ENCODE measurements at regions not wholly inside any gene's neighbourhood (a gene's known extent, or its start where the extent isn't known, plus 50 kb on each side); places are given as distances from the start of the nearest gene placed in this dataset.

DNA sequence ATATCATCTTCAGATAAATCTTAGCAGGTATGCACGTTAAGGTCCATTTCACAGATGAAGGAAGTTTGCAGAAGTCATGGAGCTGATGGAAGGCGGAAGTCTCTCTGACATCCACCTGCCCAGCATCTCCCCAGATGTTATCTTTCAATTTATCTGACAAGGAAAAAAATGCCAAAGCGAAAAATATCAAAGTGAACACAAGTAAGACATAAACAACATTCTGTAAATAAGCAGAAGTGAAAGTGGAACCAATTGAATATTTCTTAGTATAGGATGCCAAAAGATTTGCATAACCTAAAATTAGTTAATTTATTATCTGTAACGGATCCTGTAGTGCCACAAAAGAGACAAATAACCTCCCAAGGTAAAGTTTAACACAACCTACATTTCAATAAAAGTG lies 73.6 kb upstream of the NEBL start:
- H3K36me3 Mint-ChIP-seq (ENCODE audit: low read depth) = peaks cover 2% of the 10 kb centered on the region
- H3K27me3 Mint-ChIP-seq (ENCODE audit: low read depth) = no peaks in the 10 kb centered on the region
- no peak for DNase-seq (ENCODE audit: low spot score)
- TF ChIP-seq CTCF (IDR thresholded peaks at IDR 0.05) = no peak
- no peak overlapping the region for H3K4me3 Mint-ChIP-seq (ENCODE audit: unreplicated experiment)
- no peak overlapping the region for H3K27ac Mint-ChIP-seq (ENCODE audit: unreplicated experiment)
- no peaks in the 10 kb centered on the region for H3K9me3 Mint-ChIP-seq (ENCODE audit: low read depth)
- no peaks in the 10 kb centered on the region for H3K4me1 Mint-ChIP-seq (ENCODE audit: low read depth)

GRCh38 chr10:20970044-20970443 lies 72.9 kb upstream of the NEBL start:
- H3K9me3 Mint-ChIP-seq (ENCODE audit: low read depth) = peaks cover 3% of the 10 kb centered on the region
- peaks cover 2% of the 10 kb centered on the region for H3K36me3 Mint-ChIP-seq (ENCODE audit: low read depth)
- H3K27me3 Mint-ChIP-seq (ENCODE audit: low read depth) = no peaks in the 10 kb centered on the region
- DNase-seq (ENCODE audit: low spot score) = no peak
- TF ChIP-seq CTCF (IDR thresholded peaks at IDR 0.05) = no peak
- no peak overlapping the region for H3K4me3 Mint-ChIP-seq (ENCODE audit: unreplicated experiment)
- no peak overlapping the region for H3K27ac Mint-ChIP-seq (ENCODE audit: unreplicated experiment)
- H3K4me1 Mint-ChIP-seq (ENCODE audit: low read depth) = no peaks in the 10 kb centered on the region

GRCh38 chr10:20966426-20966825 lies 69.3 kb upstream of the NEBL start:
- TF ChIP-seq CTCF (IDR thresholded peaks at IDR 0.05) = no peak
- H3K27ac Mint-ChIP-seq (ENCODE audit: unreplicated experiment) = no peak overlapping the region
- peaks cover 1% of the 10 kb centered on the region for H3K27me3 Mint-ChIP-seq (ENCODE audit: low read depth)
- H3K36me3 Mint-ChIP-seq (ENCODE audit: low read depth) = peaks cover 2% of the 10 kb centered on the region
- DNase-seq (ENCODE audit: low spot score) = no peak
- H3K4me3 Mint-ChIP-seq (ENCODE audit: unreplicated experiment) = no peak overlapping the region
- peaks cover 8% of the 10 kb centered on the region for H3K9me3 Mint-ChIP-seq (ENCODE audit: low read depth)
- H3K4me1 Mint-ChIP-seq (ENCODE audit: low read depth) = peaks cover 4% of the 10 kb centered on the region

GRCh38 chr10:20963721-20964595 lies 66.8 kb upstream of the NEBL start:
- peaks cover 1% of the 10 kb centered on the region for H3K27me3 Mint-ChIP-seq (ENCODE audit: low read depth)
- no peak overlapping the region for H3K27ac Mint-ChIP-seq (ENCODE audit: unreplicated experiment)
- H3K4me3 Mint-ChIP-seq (ENCODE audit: unreplicated experiment) = no peak overlapping the region
- no peak for DNase-seq (ENCODE audit: low spot score)
- H3K9me3 Mint-ChIP-seq (ENCODE audit: low read depth) = peaks cover 8% of the 10 kb centered on the region
- H3K4me1 Mint-ChIP-seq (ENCODE audit: low read depth) = peaks cover 4% of the 10 kb centered on the region
- no peak for TF ChIP-seq CTCF (IDR thresholded peaks at IDR 0.05)
- H3K36me3 Mint-ChIP-seq (ENCODE audit: low read depth) = peaks cover 2% of the 10 kb centered on the region

DNA sequence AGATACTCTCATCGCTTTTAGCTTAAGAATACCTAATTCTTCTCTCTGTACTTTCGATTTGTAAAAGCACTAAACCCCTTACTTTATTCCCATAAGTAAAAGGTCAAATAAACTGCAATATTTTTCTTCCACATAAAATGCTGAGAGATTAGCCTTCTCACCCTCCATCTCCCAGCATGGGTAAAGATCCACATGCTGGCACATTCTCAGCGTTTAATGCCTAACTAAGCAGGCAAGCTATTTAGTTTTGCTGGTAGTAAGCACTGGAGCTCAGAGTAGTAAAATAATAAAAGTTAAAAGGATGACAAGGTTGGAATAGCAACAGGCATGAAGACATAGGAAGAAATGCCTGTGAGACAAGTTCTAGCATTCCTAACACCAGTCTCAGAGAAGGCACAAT lies 65.9 kb upstream of the NEBL start:
- DNase-seq (ENCODE audit: low spot score) = no peak
- Mint-ChIP-seq H3K9me3 (ENCODE audit: low read depth) (peaks cover 8% of the 10 kb centered on the region), H3K4me3 (ENCODE audit: unreplicated experiment) (no peak overlapping the region), H3K4me1 (ENCODE audit: low read depth) (peaks cover 4% of the 10 kb centered on the region), H3K36me3 (ENCODE audit: low read depth) (peaks cover 2% of the 10 kb centered on the region), H3K27me3 (ENCODE audit: low read depth) (peaks cover 3% of the 10 kb centered on the region), H3K27ac (ENCODE audit: unreplicated experiment) (no peak overlapping the region)
- TF ChIP-seq CTCF (IDR thresholded peaks at IDR 0.05) = no peak
